GM12891 (cell line): ENCODE measurements at regions not wholly inside any gene's neighbourhood (a gene's known extent, or its start where the extent isn't known, plus 50 kb on each side); places are given as distances from the start of the nearest gene placed in this dataset.

Experiments
- POLR2A ChIP-seq: IDR thresholded peaks from 2 replicates; pipeline ENCODE4 v1.6.1; 2011; ENCODE audit warnings: low read depth, low read length, control low read depth
- POLR2AphosphoS5 ChIP-seq: IDR thresholded peaks from 2 replicates; pipeline ENCODE4 v1.6.1; 2011; ENCODE audit warnings: low read depth, low read length, control low read depth
- SPI1 ChIP-seq: IDR thresholded peaks from 2 replicates; pipeline ENCODE4 v1.6.1; 2011; ENCODE audit warnings: low read depth, low read length, control low read depth
- TAF1 ChIP-seq: IDR thresholded peaks from 2 replicates; pipeline ENCODE4 v1.6.1; 2011; ENCODE audit warnings: low read depth, low read length, control low read depth

- no peak for TF ChIP-seq POLR2AphosphoS5
- TF ChIP-seq TAF1: no peak
- no peak for TF ChIP-seq POLR2A
- TF ChIP-seq SPI1: no peak
These were observed 224.1 kb downstream of the MEF2C start for GRCh38 chr5:88658886-88659285.
